Medulla oblongata (tissue), 1 donor: ENCODE measurements at regions not wholly inside any gene's neighbourhood (a gene's known extent, or its start where the extent isn't known, plus 50 kb on each side); places are given as distances from the start of the nearest gene placed in this dataset.

ENCODE experiments used
- DNase-seq: peaks from one replicate; pipeline ENCODE4 v3.0.0-alpha.2; 2015; ENCODE audit errors: extremely low spot score

DNA sequence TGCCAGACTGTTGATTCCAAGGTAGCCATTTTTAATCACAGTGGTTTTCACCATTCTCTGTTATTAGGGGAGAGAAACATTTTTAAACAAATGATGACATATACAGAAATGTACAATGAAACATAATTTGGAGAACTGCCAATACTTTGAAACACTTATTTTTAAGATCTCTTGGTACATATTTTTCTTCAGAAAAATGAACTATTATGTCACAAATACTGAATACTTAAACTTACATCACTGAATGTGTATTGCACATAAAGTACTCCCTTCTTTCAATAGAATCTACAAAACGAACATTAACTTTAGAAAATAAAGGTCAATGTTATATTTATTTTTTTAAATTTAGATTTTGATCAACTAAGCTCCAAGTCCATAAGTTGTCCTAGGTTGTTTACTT lies 71.7 kb upstream of the CPNE8 start:
- DNase-seq, result no peak

DNA sequence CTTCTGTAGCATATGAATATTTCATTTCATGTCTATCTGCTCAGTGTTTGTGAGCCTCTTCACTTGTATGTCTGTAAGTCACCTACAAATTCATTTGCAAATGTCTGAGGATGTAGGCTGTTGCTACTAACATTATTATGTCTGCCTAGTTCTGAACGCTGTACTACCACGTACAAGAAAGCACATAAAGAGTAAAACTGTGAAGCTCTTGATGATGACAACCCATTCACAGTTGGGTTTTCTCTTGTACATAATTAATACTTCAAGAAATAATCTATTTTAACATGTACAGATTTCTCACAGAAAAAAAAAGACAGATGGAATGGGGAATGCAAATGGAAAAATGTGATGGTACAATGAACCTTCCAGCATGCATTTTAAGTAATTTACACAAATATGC lies 64.3 kb upstream of the CPNE8 start:
- no peak for DNase-seq

DNA sequence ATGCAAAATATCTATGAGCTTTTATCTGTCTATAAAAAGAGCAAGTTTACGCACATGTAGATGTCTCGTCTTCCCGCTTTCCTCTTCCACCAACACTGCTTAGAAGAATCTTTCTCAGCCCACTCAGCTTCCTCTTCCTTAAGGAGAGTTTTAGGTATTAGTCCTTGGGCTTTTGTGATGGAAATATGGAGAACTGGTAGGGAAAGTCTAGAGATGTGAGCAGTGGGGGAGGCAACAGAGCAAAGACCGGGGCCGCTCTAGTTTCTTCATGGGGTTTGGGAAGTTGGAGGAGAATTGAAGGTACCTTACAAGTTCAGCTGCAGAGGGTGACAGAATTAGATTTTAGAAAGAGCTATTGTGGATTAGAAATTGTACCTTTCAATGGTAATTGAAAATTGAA lies 56.3 kb upstream of the CPNE8 start:
- no peak for DNase-seq

DNA sequence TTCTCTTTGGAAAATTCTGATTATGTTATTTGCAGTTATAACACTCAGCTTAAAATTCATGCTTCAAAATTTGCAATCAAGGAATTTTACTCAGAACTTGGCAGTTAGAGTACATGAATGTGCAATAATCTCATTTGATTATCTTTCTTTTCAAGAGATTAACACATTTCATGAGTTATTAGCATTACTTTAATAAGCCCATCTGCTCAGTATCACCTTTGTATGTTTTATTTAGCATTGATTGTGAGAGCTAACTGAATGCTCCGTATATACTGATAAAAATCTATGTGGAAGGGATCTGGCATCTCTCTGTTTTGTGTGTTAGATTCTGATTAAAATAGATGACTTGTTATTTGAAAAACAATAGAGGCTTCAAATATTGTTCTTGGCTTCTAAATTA lies 55.6 kb upstream of the CPNE8 start:
- no peak for DNase-seq

DNA sequence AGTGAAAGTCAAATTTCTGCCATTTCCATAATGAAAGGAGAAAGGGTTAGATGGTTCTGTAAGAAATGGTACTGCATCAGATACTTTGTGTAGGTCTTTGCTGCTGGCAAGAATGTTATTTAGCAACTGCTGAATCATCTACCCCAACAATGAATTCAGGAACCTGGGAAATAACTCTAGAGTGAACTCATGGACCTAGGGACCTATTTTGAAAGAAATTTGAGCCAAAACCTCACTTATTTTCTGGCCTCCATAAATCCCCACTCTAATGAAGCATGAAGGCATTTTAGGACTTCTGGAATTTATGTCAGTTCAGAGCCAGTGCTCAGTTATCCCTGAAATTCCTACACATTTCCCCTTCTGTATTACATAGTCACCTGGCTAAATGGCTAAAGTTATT lies 50.9 kb upstream of the CPNE8 start:
- DNase-seq, result no peak
